ENCODE measurements at regions not wholly inside any gene's neighbourhood (a gene's known extent, or its start where the extent isn't known, plus 50 kb on each side); places are given as distances from the start of the nearest gene placed in this dataset.
"Not testable (repeated sequence)": the region's sequence is repeated elsewhere in the genome, so short reads cannot be mapped to it uniquely, and the experiment has no call there.

- CTCF ChIA-PET, result interaction anchor here (0.6 kb wide), 1 partner anchor 58 kb away, joined by 3 read pairs; no protein-coding TSS in a partner anchor
- DNase-seq, result no peak
- no peak overlapping the region for H2AFZ ChIP-seq
- H3K27me3 ChIP-seq (ENCODE audit: insufficient read depth, low read depth), result no peaks in the 10 kb centered on the region
- POLR2A ChIA-PET (ENCODE audit: unreplicated experiment), result no interaction called here
- H3K4me2 ChIP-seq, result no peak overlapping the region
- H3F3A ChIP-seq (ENCODE audit: insufficient read depth, low read depth), result peaks cover 19% of the 10 kb centered on the region; the same call in 1 of the 2 replicates
- no peaks in the 10 kb centered on the region for H4K20me1 ChIP-seq (ENCODE audit: insufficient read depth)
- intact Hi-C loops (cut with micrococcal nuclease; ENCODE audit: unreplicated experiment), result no loop called here
- H3K9me3 ChIP-seq (ENCODE audit: insufficient read depth, low read depth), result no peaks in the 10 kb centered on the region
- H3K36me3 ChIP-seq (ENCODE audit: low read depth), result no peaks in the 10 kb centered on the region
- no TSS peak for BruUV-seq (replicated peaks)
- H3K79me2 ChIP-seq (ENCODE audit: low read depth), result no peaks in the 10 kb centered on the region
- no peak overlapping the region for H3K27ac ChIP-seq
- peaks cover 21% of the 10 kb centered on the region for H3K4me1 ChIP-seq (replicated peaks; ENCODE audit: insufficient read depth)
- 0 out of 2 replicates have a peak, but pooled peaks cover 4% of the 10 kb centered on the region for H3K9me2 ChIP-seq (ENCODE audit: insufficient read depth)
- no peak overlapping the region for H3K4me3 ChIP-seq
- TF ChIP-seq CTCF (conservative IDR thresholded peaks at IDR 0.05) (no peak), EZH2 (IDR thresholded peaks at IDR 0.05; ENCODE audit: low read depth) (no peak)
Measured at GRCh38 chr10:53033396-53033795, 260.8 kb upstream of the MBL2 start.

GRCh38 chr10:53029872-53030849 lies 257.6 kb upstream of the MBL2 start:
- intact Hi-C loops (cut with micrococcal nuclease; ENCODE audit: unreplicated experiment), result loop anchor here (2.0 to 5.0 kb wide), 2 partner anchors 145 to 227 kb away; no protein-coding TSS in a partner anchor
- Histone ChIP-seq H3K4me2 (peak overlapping the region; percentile 55), H3K4me3 (peak overlapping the region; percentile 7; the same call in 1 of the 2 replicates), H3F3A (ENCODE audit: insufficient read depth, low read depth) (peaks cover 23% of the 10 kb centered on the region; the same call in 1 of the 2 replicates), H3K27ac (peak overlapping the region; percentile 71), H3K4me1 (replicated peaks; ENCODE audit: insufficient read depth) (peaks cover 27% of the 10 kb centered on the region), H2AFZ (peak overlapping the region; percentile 73)
- peak; percentile 24 to 73 for DNase-seq
- BruUV-seq (replicated peaks); H3K79me2 ChIP-seq (ENCODE audit: low read depth); H4K20me1 ChIP-seq (ENCODE audit: insufficient read depth); CTCF ChIA-PET; H3K36me3 ChIP-seq (ENCODE audit: low read depth); H3K9me3 ChIP-seq (ENCODE audit: insufficient read depth, low read depth); H3K9me2 ChIP-seq (ENCODE audit: insufficient read depth); H3K27me3 ChIP-seq (ENCODE audit: insufficient read depth, low read depth): not testable (repeated sequence)
- POLR2A ChIA-PET (ENCODE audit: unreplicated experiment), result interaction anchor here (0.7 kb wide), 1 partner anchor 19 kb away, joined by 6 read pairs; no protein-coding TSS in a partner anchor

- Histone ChIP-seq H3K36me3 (ENCODE audit: low read depth) (no peaks in the 10 kb centered on the region), H3K9me2 (ENCODE audit: insufficient read depth) (0 out of 2 replicates have a peak, but pooled peaks cover 4% of the 10 kb centered on the region), H3K27ac (peak overlapping the region; percentile 71), H4K20me1 (ENCODE audit: insufficient read depth) (no peaks in the 10 kb centered on the region), H3K27me3 (ENCODE audit: insufficient read depth, low read depth) (no peaks in the 10 kb centered on the region), H3K4me3 (no peak overlapping the region), H3K79me2 (ENCODE audit: low read depth) (no peaks in the 10 kb centered on the region), H3K9me3 (ENCODE audit: insufficient read depth, low read depth) (no peaks in the 10 kb centered on the region), H2AFZ (peak overlapping the region; percentile 73; the same call in 1 of the 2 replicates), H3K4me1 (replicated peaks; ENCODE audit: insufficient read depth) (peaks cover 27% of the 10 kb centered on the region), H3K4me2 (peak overlapping the region; percentile 55), H3F3A (ENCODE audit: insufficient read depth, low read depth) (peaks cover 23% of the 10 kb centered on the region; the same call in 1 of the 2 replicates)
- DNase-seq, result no peak
- ChIA-PET CTCF (no interaction called here), POLR2A (ENCODE audit: unreplicated experiment) (no interaction called here)
- TF ChIP-seq EZH2 (IDR thresholded peaks at IDR 0.05; ENCODE audit: low read depth), result no peak
- no peak for TF ChIP-seq CTCF (conservative IDR thresholded peaks at IDR 0.05)
- intact Hi-C loops (cut with micrococcal nuclease; ENCODE audit: unreplicated experiment), result loop anchor here (5.0 kb wide), 1 partner anchor 228 kb away; no protein-coding TSS in a partner anchor
- no TSS peak for BruUV-seq (replicated peaks)
Measured at GRCh38 chr10:53029449-53029848, 256.9 kb upstream of the MBL2 start.

GRCh38 chr10:53025765-53026164 lies 253.2 kb upstream of the MBL2 start:
- Histone ChIP-seq H2AFZ (peak overlapping the region; percentile 49; the same call in 1 of the 2 replicates), H3K27ac (peak overlapping the region; percentile 51), H3K4me1 (replicated peaks; ENCODE audit: insufficient read depth) (peaks cover 35% of the 10 kb centered on the region), H3K4me2 (peak overlapping the region; percentile 52; the same call in 1 of the 2 replicates), H3F3A (ENCODE audit: insufficient read depth, low read depth) (peaks cover 18% of the 10 kb centered on the region; the same call in 1 of the 2 replicates)
- not testable (repeated sequence) for H4K20me1 ChIP-seq (ENCODE audit: insufficient read depth); H3K36me3 ChIP-seq (ENCODE audit: low read depth); H3K4me3 ChIP-seq; H3K79me2 ChIP-seq (ENCODE audit: low read depth); H3K9me3 ChIP-seq (ENCODE audit: insufficient read depth, low read depth); DNase-seq; H3K27me3 ChIP-seq (ENCODE audit: insufficient read depth, low read depth); BruUV-seq (replicated peaks); H3K9me2 ChIP-seq (ENCODE audit: insufficient read depth)
- CTCF ChIA-PET, result interaction anchor here (0.5 kb wide), 1 partner anchor 16 kb away, joined by 8 read pairs; no protein-coding TSS in a partner anchor
- POLR2A ChIA-PET (ENCODE audit: unreplicated experiment), result interaction anchor here (0.6 kb wide), 1 partner anchor 58 kb away, joined by 4 read pairs; no protein-coding TSS in a partner anchor
- intact Hi-C loops (cut with micrococcal nuclease; ENCODE audit: unreplicated experiment), result loop anchor here (5.0 kb wide), 1 partner anchor 232 kb away; no protein-coding TSS in a partner anchor
